SH-SY5Y (cell line): ENCODE measurements at regions not wholly inside any gene's neighbourhood (a gene's known extent, or its start where the extent isn't known, plus 50 kb on each side); places are given as distances from the start of the nearest gene placed in this dataset.

Experiments used
- GATA2 ChIP-seq: IDR thresholded peaks from 2 replicates; pipeline ENCODE4 v1.6.1; 2011; ENCODE audit warnings: mild to moderate bottlenecking, low read depth, low read length
- GATA3 ChIP-seq: IDR thresholded peaks from 2 replicates; pipeline ENCODE4 v1.6.1; 2011; ENCODE audit warnings: low read depth, mild to moderate bottlenecking, low read length, moderate library complexity

DNA sequence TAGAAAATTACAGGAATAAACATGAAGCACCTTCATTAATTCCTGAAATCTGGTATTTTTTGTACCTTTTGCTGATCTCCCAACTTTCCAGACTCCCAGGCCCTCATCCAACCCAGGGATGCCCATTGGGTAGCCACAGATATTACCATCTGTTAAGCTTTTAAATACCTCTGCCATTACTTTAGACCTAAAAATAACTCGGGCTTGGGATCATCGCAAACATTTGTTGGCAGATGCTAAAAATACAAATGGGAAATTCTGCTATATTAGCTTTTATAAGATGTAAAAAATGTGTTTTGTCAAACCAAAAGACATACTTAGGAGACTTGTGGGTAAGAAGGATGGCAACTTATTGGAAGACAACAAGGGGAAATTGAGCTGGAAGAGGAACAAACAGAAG, 376.1 kb downstream of the CENPW start:
- TF ChIP-seq GATA2 (no peak), GATA3 (no peak)

DNA sequence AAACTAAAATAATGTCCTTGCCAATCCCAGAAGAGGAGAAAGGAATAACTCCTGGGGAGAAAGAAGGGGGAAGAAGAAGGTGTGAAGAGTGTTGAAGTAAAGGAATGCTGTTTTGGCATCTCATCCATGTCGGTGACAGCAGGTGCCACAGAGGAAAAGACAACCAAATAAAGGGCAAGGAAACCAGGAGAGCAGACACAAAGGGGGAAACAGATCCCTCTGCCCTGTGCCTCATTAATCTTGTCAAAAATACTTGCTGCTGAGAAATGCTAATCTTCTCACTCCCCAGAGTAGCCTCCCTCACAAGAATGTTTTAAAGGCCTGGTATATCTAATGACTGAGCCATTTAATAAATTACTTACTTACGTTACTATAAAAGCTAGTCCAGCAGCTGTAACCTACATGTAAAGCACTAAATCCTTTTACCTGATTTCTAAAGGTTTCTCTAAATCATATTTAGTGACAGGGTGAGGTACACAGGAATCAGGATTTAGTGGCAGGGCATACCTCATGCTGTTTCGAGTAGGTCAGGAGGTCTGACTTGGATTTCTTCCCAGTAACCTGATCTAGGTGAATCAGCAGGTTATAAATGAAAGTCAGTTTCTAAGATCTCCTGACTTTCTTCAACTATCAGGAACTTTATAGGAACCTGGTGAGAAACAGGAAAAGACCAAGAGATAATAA, 377.1 kb downstream of the CENPW start:
- TF ChIP-seq GATA3 (no peak), GATA2 (no peak)

- TF ChIP-seq GATA3: no peak
- no peak for TF ChIP-seq GATA2
Observed at GRCh38 chr6:126718600-126719327, 378.8 kb downstream of the CENPW start.

DNA sequence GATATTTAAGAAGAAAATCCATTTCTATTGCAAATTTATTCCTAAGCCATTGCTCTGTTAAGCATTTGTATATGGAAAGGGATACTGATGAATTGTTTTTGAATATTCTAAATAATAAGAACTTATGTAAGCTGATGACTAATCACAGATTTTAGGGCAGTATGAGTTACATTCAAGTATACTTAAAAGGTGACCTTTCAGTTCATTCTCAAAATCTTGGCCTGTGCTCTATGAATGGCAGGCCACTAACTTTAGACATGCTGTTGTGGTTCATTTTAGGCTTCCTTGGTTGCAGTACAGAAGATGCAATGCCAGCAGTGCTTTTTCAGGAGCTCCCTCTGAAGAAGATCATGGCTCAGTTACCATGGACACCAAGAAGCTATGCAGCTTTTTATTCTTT, 380.4 kb downstream of the CENPW start:
- TF ChIP-seq GATA3: no peak
- no peak for TF ChIP-seq GATA2

DNA sequence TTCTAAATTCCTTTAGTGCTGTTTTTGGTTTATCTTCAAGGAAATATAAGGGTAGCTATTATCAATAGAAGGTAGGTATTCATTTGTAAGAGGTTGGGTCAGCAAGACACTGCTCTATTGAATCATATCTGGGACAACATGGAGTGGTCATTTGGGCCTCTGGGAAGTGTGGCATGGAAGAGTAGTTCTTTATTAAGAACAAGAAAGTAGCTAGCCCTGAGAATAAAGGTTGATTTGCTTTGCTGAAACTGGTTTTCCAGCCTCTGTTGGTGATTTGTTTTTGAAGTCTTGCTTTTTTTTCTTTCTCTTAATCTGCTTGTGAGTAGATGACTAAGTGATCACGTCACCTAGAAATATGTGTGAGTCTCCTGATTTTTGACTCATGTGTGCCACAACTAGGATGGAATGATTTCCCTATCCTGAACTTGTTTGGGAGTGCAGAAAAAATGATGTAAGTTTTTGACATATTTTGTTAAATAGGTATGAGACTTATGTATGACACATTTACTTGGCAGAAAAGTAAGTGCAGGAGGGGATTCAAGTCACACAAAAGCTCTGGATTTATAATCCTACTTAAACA, 381.8 kb downstream of the CENPW start:
- TF ChIP-seq GATA2 (no peak), GATA3 (no peak)

GRCh38 chr6:126722411-126722810, 382.5 kb downstream of the CENPW start:
- TF ChIP-seq GATA2 (no peak), GATA3 (no peak)

- TF ChIP-seq GATA2: no peak
- TF ChIP-seq GATA3: no peak
Observed at GRCh38 chr6:126723541-126724170, 383.7 kb downstream of the CENPW start.

- TF ChIP-seq GATA2 (no peak), GATA3 (no peak)
Observed at GRCh38 chr6:126724821-126725220, 384.9 kb downstream of the CENPW start.

GRCh38 chr6:126738146-126738545, 380.3 kb upstream of the RSPO3 start:
- no peak for TF ChIP-seq GATA3
- TF ChIP-seq GATA2: no peak

GRCh38 chr6:126738641-126739040, 379.8 kb upstream of the RSPO3 start:
- no peak for TF ChIP-seq GATA2
- TF ChIP-seq GATA3: no peak

GRCh38 chr6:126743076-126743475, 375.4 kb upstream of the RSPO3 start:
- TF ChIP-seq GATA3 (no peak), GATA2 (no peak)

- no peak for TF ChIP-seq GATA2
- TF ChIP-seq GATA3: no peak
Observed at GRCh38 chr6:126747728-126748540, 370.5 kb upstream of the RSPO3 start.

GRCh38 chr6:126753606-126754005, 364.9 kb upstream of the RSPO3 start:
- TF ChIP-seq GATA3: no peak
- TF ChIP-seq GATA2: no peak

GRCh38 chr6:126761854-126762253, 356.6 kb upstream of the RSPO3 start:
- no peak for TF ChIP-seq GATA2
- TF ChIP-seq GATA3: no peak
